CD4-positive, alpha-beta memory T cell (primary cell): ENCODE measurements at regions not wholly inside any gene's neighbourhood (a gene's known extent, or its start where the extent isn't known, plus 50 kb on each side); places are given as distances from the start of the nearest gene placed in this dataset.

Experiments
- CTCF ChIA-PET: fragments of 350-600 bp; sonication (Branson Sonifier 250); formaldehyde crosslinking; loops from one replicate; lab custom pipeline; 2021; ENCODE audit warnings: inconsistent platforms; ENCODE audit not compliant: partially characterized antibody; lab: Charles Lee
- POLR2A ChIA-PET: fragments of 350-600 bp; sonication (Branson Sonifier 250); formaldehyde crosslinking; loops from one replicate; lab custom pipeline; 2021; ENCODE audit not compliant: partially characterized antibody; lab: Charles Lee
- DNase-seq, 5 donors: peaks; one replicate each; pipeline versions ENCODE4 v3.0.0 to v3.0.0-alpha.2; 2020 to 2022; ENCODE audit warnings: mixed read lengths in 1 of 5
- H3K27ac ChIP-seq: one replicate; pipeline ENCODE4 v1.7.0; 2013; ENCODE audit warnings: low read depth, low read length
- H3K27me3 ChIP-seq: 2 replicates; pipeline ENCODE4 v1.7.0; 2013; ENCODE audit warnings: mild to moderate bottlenecking, low read length, moderate library complexity; ENCODE audit not compliant: insufficient read depth
- H3K36me3 ChIP-seq: 2 replicates; pipeline ENCODE4 v1.7.0; 2013; ENCODE audit warnings: mild to moderate bottlenecking, low read length, moderate library complexity; ENCODE audit not compliant: insufficient read depth
- H3K4me1 ChIP-seq: 2 replicates; pipeline ENCODE4 v1.7.0; 2013; ENCODE audit warnings: mild to moderate bottlenecking, low read length, moderate library complexity; ENCODE audit not compliant: insufficient read depth
- H3K4me3 ChIP-seq, 2 donors: one replicate each; pipeline ENCODE4 v1.7.0; 2013; ENCODE audit warnings: low read length in 2 of 2, mild to moderate bottlenecking in 1 of 2
- H3K9me3 ChIP-seq, 2 donors: one replicate each; pipeline ENCODE4 v1.7.0; 2013; ENCODE audit warnings: low read length in 2 of 2, control low read depth in 1 of 2; ENCODE audit not compliant: control insufficient read depth in 1 of 2
- H3K27ac Mint-ChIP-seq, 7 donors: one replicate each; pipeline ENCODE4 v1.8.0; 2020 to 2021; ENCODE audit warnings: mixed read lengths in 7 of 7, mild to moderate bottlenecking in 6 of 7, inconsistent platforms in 3 of 7, moderate library complexity in 3 of 7
- H3K27me3 Mint-ChIP-seq, 2 donors: one replicate each; pipeline ENCODE4 v1.8.0; 2020 to 2021; ENCODE audit warnings: mixed read lengths in 2 of 2
- H3K36me3 Mint-ChIP-seq, 2 donors: one replicate each; pipeline ENCODE4 v1.8.0; 2020 to 2021; ENCODE audit warnings: mixed read lengths in 2 of 2, inconsistent platforms in 1 of 2, mild to moderate bottlenecking in 1 of 2
- H3K4me1 Mint-ChIP-seq, 4 donors: one replicate each; pipeline ENCODE4 v1.8.0; 2020 to 2021; ENCODE audit warnings: mixed read lengths in 4 of 4, mild to moderate bottlenecking in 1 of 4
- H3K4me3 Mint-ChIP-seq, 8 donors: one replicate each; pipeline ENCODE4 v1.8.0; 2020 to 2021; ENCODE audit warnings: mixed read lengths in 8 of 8, mild to moderate bottlenecking in 7 of 8, moderate library complexity in 6 of 8, inconsistent platforms in 3 of 8
- H3K9me3 Mint-ChIP-seq, 8 donors: one replicate each; pipeline ENCODE4 v1.8.0; 2020 to 2021; ENCODE audit warnings: mixed read lengths in 8 of 8, mild to moderate bottlenecking in 5 of 8, inconsistent platforms in 3 of 8, moderate library complexity in 1 of 8
- intact Hi-C: fragments of 100-400 bp; cut with micrococcal nuclease; formaldehyde crosslinking; loops from one replicate; pipeline ENCODE4 v1.15.1; 2023

DNA sequence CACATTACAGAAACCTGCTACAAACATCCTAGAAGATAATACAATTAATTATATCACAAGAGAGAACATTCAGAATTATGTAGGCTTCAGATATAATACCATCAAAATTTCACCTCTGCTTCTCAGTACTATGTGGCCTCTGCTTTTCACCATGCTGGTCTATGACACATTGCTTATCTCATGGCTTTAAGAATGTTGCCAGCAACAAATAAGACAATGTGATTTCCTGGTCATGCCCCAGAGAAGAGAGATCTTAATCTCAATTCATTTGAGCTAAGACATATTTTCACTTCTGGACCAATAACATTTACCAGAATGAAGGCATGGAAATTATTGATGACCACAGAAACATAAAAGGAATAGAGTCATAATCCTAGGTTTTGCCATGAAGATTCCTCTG, 1233.4 kb upstream of the ADGRL3 start:
- Histone ChIP-seq H3K4me1 (no peaks in the 10 kb centered on the region), H3K4me3 (no peak overlapping the region), H3K27me3 (no peaks in the 10 kb centered on the region), H3K36me3 (no peaks in the 10 kb centered on the region), H3K27ac (no peak overlapping the region), H3K9me3 (no peaks in the 10 kb centered on the region)
- intact Hi-C loops: no loop called here
- no peak for DNase-seq
- no peak overlapping the region for H3K27ac Mint-ChIP-seq
- ChIA-PET CTCF (no interaction called here), POLR2A (no interaction called here)
- H3K36me3 Mint-ChIP-seq: no peaks in the 10 kb centered on the region
- no peaks in the 10 kb centered on the region for H3K4me1 Mint-ChIP-seq
- no peaks in the 10 kb centered on the region for H3K27me3 Mint-ChIP-seq
- no peak overlapping the region for H3K4me3 Mint-ChIP-seq
- peaks cover 0 to 30% (median 7%) of the 10 kb centered on the region in 8 donors for H3K9me3 Mint-ChIP-seq

DNA sequence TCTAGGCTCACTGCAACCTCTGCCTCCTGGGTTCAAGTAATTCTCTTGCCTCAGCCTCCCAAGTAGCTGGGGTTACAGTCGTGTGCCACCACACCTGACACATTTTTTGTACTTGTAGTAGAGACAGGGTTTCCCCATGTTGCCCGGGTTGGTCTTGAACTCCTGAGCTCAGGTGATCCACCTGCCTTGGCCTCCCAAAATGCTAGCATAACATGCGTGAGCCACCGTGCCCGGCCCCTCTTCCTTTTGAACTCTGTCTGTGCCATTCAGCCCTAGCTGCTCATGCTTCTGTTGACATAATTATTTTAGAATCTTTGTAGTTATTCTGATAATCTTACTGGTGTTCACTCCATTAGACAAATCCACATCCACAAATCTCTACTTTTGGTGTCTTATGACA, 1231.3 kb upstream of the ADGRL3 start:
- Histone ChIP-seq H3K9me3 (no peaks in the 10 kb centered on the region), H3K27me3 (no peaks in the 10 kb centered on the region), H3K36me3 (no peaks in the 10 kb centered on the region), H3K27ac (no peak overlapping the region), H3K4me3 (no peak overlapping the region), H3K4me1 (no peaks in the 10 kb centered on the region)
- CTCF ChIA-PET: no interaction called here
- H3K36me3 Mint-ChIP-seq: no peaks in the 10 kb centered on the region
- no peaks in the 10 kb centered on the region for H3K4me1 Mint-ChIP-seq
- intact Hi-C loops: no loop called here
- H3K9me3 Mint-ChIP-seq: peaks cover 0 to 23% (median 5%) of the 10 kb centered on the region in 8 donors
- H3K27me3 Mint-ChIP-seq: no peaks in the 10 kb centered on the region
- no peak overlapping the region for H3K4me3 Mint-ChIP-seq
- no peak overlapping the region for H3K27ac Mint-ChIP-seq
- POLR2A ChIA-PET: no interaction called here
- no peak for DNase-seq

DNA sequence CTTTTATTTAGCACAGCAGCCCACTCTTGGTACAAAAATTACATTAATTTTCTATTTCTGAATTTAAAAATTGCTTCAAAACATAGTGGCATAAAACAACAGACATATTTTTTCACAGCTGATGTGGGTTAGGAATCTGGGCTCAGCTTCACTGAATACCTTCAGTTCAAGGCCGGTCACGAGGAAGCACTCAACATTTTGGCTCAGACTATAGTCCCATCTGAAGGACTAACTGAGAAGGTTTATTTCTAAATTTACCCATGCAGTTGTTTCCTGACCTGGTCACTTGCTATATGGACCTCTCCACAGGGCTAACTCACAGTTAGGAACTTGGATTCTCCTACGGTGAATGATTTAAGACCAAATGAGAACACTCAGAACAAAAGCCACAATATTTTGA, 1230.2 kb upstream of the ADGRL3 start:
- POLR2A ChIA-PET: no interaction called here
- no peaks in the 10 kb centered on the region for H3K36me3 Mint-ChIP-seq

DNA sequence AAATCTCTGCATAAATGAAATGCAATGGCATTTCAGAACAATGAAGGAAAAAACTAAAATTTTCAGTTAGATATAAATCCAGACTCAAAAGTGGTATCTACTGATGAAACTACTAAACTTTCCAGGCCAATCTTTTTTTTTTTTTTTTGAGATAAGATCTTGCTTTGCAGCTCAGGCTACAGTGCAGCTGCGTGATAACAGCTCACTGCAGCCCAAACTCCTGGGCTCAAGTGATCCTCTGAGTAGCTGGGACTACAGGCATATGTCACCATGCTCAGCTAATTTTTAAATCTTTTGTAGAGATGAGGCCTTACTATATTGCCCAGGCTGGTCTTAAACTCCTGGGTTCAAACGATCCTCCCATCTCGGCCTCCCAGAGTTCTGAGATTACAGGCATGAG, 1228.2 kb upstream of the ADGRL3 start:
- intact Hi-C loops: no loop called here
- H3K9me3 Mint-ChIP-seq: peaks cover 0 to 17% (median 7%) of the 10 kb centered on the region in 8 donors
- no peaks in the 10 kb centered on the region for H3K27me3 Mint-ChIP-seq
- no peaks in the 10 kb centered on the region for H3K4me1 Mint-ChIP-seq
- Histone ChIP-seq H3K4me1 (no peaks in the 10 kb centered on the region), H3K27me3 (no peaks in the 10 kb centered on the region), H3K4me3 (no peak overlapping the region), H3K27ac (no peak overlapping the region), H3K36me3 (no peaks in the 10 kb centered on the region), H3K9me3 (no peaks in the 10 kb centered on the region)
- ChIA-PET POLR2A (no interaction called here), CTCF (no interaction called here)
- H3K27ac Mint-ChIP-seq: no peak overlapping the region
- H3K4me3 Mint-ChIP-seq: no peak overlapping the region
- no peaks in the 10 kb centered on the region for H3K36me3 Mint-ChIP-seq
- no peak for DNase-seq

More for the DNA sequence above, 1230.2 kb upstream of the ADGRL3 start:
- Mint-ChIP-seq H3K27me3 (no peaks in the 10 kb centered on the region), H3K4me1 (no peaks in the 10 kb centered on the region), H3K9me3 (peaks cover 0 to 23% (median 5%) of the 10 kb centered on the region in 8 donors), H3K27ac (no peak overlapping the region), H3K4me3 (no peak overlapping the region)
- no peaks in the 10 kb centered on the region for H3K27me3 ChIP-seq
- no peaks in the 10 kb centered on the region for H3K4me1 ChIP-seq
- intact Hi-C loops: no loop called here
- H3K36me3 ChIP-seq: no peaks in the 10 kb centered on the region
- H3K4me3 ChIP-seq: no peak overlapping the region
- H3K9me3 ChIP-seq: no peaks in the 10 kb centered on the region
- no peak for DNase-seq
- H3K27ac ChIP-seq: no peak overlapping the region
- CTCF ChIA-PET: no interaction called here

DNA sequence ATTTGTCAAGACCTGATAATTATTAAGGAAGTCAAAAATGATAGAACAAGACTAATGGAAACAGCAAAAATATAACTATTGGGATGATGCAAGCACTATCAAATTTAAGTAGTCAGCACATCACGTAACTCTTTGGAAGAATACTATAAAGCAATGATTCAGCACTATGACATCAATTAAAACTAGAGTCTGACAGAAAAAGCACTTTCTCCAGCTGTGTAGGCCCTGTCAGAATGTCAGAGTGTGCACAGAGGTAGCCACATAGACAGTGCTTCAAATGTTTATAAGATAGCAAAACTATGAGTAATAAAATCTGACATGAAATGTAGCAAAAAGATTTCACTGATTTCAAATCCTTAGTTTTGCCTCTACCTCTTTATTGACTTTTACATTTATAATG, 1226.6 kb upstream of the ADGRL3 start:
- no peak overlapping the region for H3K27ac Mint-ChIP-seq
- H3K4me3 Mint-ChIP-seq: no peak overlapping the region
- peaks cover 0 to 10% (median 4%) of the 10 kb centered on the region in 8 donors for H3K9me3 Mint-ChIP-seq
- Histone ChIP-seq H3K36me3 (no peaks in the 10 kb centered on the region), H3K4me1 (no peaks in the 10 kb centered on the region), H3K4me3 (no peak overlapping the region), H3K9me3 (no peaks in the 10 kb centered on the region), H3K27me3 (no peaks in the 10 kb centered on the region), H3K27ac (no peak overlapping the region)
- ChIA-PET POLR2A (no interaction called here), CTCF (no interaction called here)
- no peaks in the 10 kb centered on the region for H3K27me3 Mint-ChIP-seq
- DNase-seq: no peak
- intact Hi-C loops: no loop called here
- H3K4me1 Mint-ChIP-seq: no peaks in the 10 kb centered on the region
- no peaks in the 10 kb centered on the region for H3K36me3 Mint-ChIP-seq

DNA sequence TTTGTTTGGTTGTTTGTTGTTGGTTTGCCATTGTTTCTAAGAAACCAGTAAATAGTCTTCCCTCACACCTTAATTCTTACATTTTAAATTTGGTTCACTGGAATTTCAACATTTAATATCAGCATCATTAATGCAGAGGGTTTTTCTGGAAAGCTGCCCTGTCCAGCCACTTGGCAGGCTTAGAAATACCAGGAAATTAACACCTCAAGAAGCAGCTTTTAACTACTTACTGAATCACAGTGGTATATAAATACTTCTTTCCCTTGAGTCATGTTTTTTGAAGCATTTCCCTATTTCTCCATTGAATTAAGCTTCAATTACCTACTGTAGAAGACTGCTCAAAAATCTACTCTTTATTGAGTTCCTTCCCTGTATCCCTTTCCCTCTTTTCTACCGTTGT, 1221.1 kb upstream of the ADGRL3 start:
- CTCF ChIA-PET: no interaction called here

DNA sequence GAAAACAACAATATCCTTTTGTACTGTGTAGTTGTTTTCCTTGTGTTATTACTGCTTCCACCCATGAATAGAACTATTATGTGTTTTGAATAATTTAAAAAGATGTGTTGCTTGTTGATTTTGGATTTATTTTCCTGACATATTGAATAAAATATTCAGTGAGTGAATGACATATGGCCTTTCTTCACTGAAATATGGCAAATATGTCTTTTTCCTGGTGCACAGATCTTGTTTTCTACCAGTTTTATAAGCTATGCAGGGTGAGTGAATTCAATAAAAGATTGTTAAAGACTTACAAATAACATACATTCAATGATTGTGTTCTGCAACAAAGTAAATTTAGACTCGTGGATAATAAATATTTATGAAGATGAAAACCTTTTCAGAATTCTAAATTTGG, 1216.3 kb upstream of the ADGRL3 start:
- POLR2A ChIA-PET: no interaction called here

More for the DNA sequence above, 1221.1 kb upstream of the ADGRL3 start:
- no peak overlapping the region for H3K4me3 Mint-ChIP-seq
- Histone ChIP-seq H3K9me3 (no peaks in the 10 kb centered on the region), H3K4me3 (no peak overlapping the region), H3K36me3 (no peaks in the 10 kb centered on the region), H3K4me1 (no peaks in the 10 kb centered on the region), H3K27ac (no peak overlapping the region), H3K27me3 (no peaks in the 10 kb centered on the region)
- H3K27me3 Mint-ChIP-seq: no peaks in the 10 kb centered on the region
- H3K36me3 Mint-ChIP-seq: no peaks in the 10 kb centered on the region
- DNase-seq: no peak
- POLR2A ChIA-PET: no interaction called here
- H3K27ac Mint-ChIP-seq: no peak overlapping the region
- H3K4me1 Mint-ChIP-seq: no peaks in the 10 kb centered on the region
- intact Hi-C loops: no loop called here
- peaks cover 0 to 19% (median 3%) of the 10 kb centered on the region in 8 donors for H3K9me3 Mint-ChIP-seq

DNA sequence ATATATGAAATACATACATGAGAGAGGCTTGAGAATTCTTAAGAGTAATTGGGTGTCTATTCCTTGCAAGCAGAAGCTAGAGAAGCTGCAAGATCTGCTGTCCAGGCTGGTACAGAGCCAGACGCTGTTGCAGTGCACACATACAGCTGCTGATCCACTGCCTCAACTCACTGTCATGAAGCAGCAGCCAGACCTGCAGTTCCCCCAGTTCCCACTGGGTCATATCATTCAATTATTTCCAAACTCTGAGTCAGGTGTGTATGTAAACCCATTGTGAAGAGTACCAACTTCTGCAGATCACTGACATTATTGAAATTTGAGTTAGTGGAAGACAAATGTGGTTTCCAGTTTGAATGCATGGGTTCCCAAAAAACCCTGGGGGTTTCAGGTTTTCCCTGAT, 1212.8 kb upstream of the ADGRL3 start:
- intact Hi-C loops: no loop called here
- Mint-ChIP-seq H3K36me3 (no peaks in the 10 kb centered on the region), H3K4me3 (no peak overlapping the region), H3K9me3 (peaks cover 0 to 14% (median 5%) of the 10 kb centered on the region in 8 donors), H3K27me3 (no peaks in the 10 kb centered on the region), H3K27ac (no peak overlapping the region), H3K4me1 (no peaks in the 10 kb centered on the region)
- H3K36me3 ChIP-seq: no peaks in the 10 kb centered on the region
- CTCF ChIA-PET: no interaction called here
- H3K4me3 ChIP-seq: no peak overlapping the region
- POLR2A ChIA-PET: no interaction called here
- H3K9me3 ChIP-seq: no peaks in the 10 kb centered on the region
- no peak overlapping the region for H3K27ac ChIP-seq
- DNase-seq: no peak
- H3K27me3 ChIP-seq: no peaks in the 10 kb centered on the region
- no peaks in the 10 kb centered on the region for H3K4me1 ChIP-seq

More for the DNA sequence above, 1216.3 kb upstream of the ADGRL3 start:
- H3K4me3 ChIP-seq: no peak overlapping the region
- Mint-ChIP-seq H3K27ac (no peak overlapping the region), H3K9me3 (peaks cover 0 to 23% (median 6%) of the 10 kb centered on the region in 8 donors), H3K4me3 (no peak overlapping the region), H3K36me3 (no peaks in the 10 kb centered on the region), H3K4me1 (no peaks in the 10 kb centered on the region), H3K27me3 (no peaks in the 10 kb centered on the region)
- no peaks in the 10 kb centered on the region for H3K36me3 ChIP-seq
- no peaks in the 10 kb centered on the region for H3K9me3 ChIP-seq
- intact Hi-C loops: no loop called here
- H3K27me3 ChIP-seq: no peaks in the 10 kb centered on the region
- no peak for DNase-seq
- CTCF ChIA-PET: no interaction called here
- no peaks in the 10 kb centered on the region for H3K4me1 ChIP-seq
- H3K27ac ChIP-seq: no peak overlapping the region
